HL-60 (cell line): ENCODE measurements at regions not wholly inside any gene's neighbourhood (a gene's known extent, or its start where the extent isn't known, plus 50 kb on each side); places are given as distances from the start of the nearest gene placed in this dataset.

Experiments
- DNase-seq, 2 experiments: peaks; one replicate each; pipeline ENCODE4 v3.0.0-alpha.2; 2010 to 2020; ENCODE audit warnings: low read depth in 1 of 2, low spot score in 1 of 2
- H3K27ac ChIP-seq: fragments of 250-450 bp; sonication (Bioruptor Pico); replicated peaks from 2 replicates; pipeline ENCODE4 v1.5.1; 2020; ENCODE audit warnings: mild to moderate bottlenecking, moderate library complexity
- H3K27me3 ChIP-seq: fragments of 250-450 bp; sonication (Bioruptor Pico); 2 replicates; pipeline ENCODE4 v1.5.1; 2021; ENCODE audit warnings: mild to moderate bottlenecking, moderate library complexity; ENCODE audit not compliant: insufficient read depth, poor library complexity, severe bottlenecking
- H3K4me3 ChIP-seq: replicated peaks from 2 replicates; pipeline ENCODE4 v1.5.1; 2011; ENCODE audit warnings: mild to moderate bottlenecking, control low read depth, low read length; ENCODE audit not compliant: insufficient read depth
- CTCF ChIP-seq: IDR thresholded peaks from one replicate; pipeline ENCODE4 v1.5.1; 2011; ENCODE audit warnings: low read length, control low read depth, inconsistent platforms; ENCODE audit not compliant: insufficient read depth
- GABPA ChIP-seq: IDR thresholded peaks from 2 replicates; pipeline ENCODE4 v1.6.1; 2012; ENCODE audit warnings: low read depth
- POLR2AphosphoS5 ChIP-seq: IDR thresholded peaks from 2 replicates; pipeline ENCODE4 v1.6.1; 2012; ENCODE audit warnings: low read depth
- REST ChIP-seq: IDR thresholded peaks from 2 replicates; pipeline ENCODE4 v1.6.1; 2012; ENCODE audit warnings: low read depth; ENCODE audit not compliant: insufficient replicate concordance
- SPI1 ChIP-seq: IDR thresholded peaks from 2 replicates; pipeline ENCODE4 v1.6.1; 2012; ENCODE audit warnings: low read depth, mild to moderate bottlenecking, borderline replicate concordance

- H3K4me3 ChIP-seq = no peak overlapping the region
- no peak for DNase-seq
- no peaks in the 10 kb centered on the region for H3K27me3 ChIP-seq
- TF ChIP-seq SPI1 = no peak
- TF ChIP-seq POLR2AphosphoS5 = no peak
- TF ChIP-seq CTCF = no peak
- no peak for TF ChIP-seq GABPA
- no peak for TF ChIP-seq REST
- no peak overlapping the region for H3K27ac ChIP-seq
These were observed 340.6 kb downstream of the EPHA4 start for GRCh38 chr2:221231511-221231910.

GRCh38 chr2:221235941-221236340 is 336.2 kb downstream of the EPHA4 start:
- no peak for TF ChIP-seq CTCF
- TF ChIP-seq SPI1 = no peak
- no peak for TF ChIP-seq GABPA
- TF ChIP-seq POLR2AphosphoS5 = no peak
- TF ChIP-seq REST = no peak
- DNase-seq = no peak
- Histone ChIP-seq H3K4me3 (no peak overlapping the region), H3K27me3 (no peaks in the 10 kb centered on the region), H3K27ac (no peak overlapping the region)

GRCh38 chr2:221241072-221241471 is 331.0 kb downstream of the EPHA4 start:
- TF ChIP-seq POLR2AphosphoS5 (no peak), REST (no peak), CTCF (no peak), GABPA (no peak), SPI1 (no peak)

More at GRCh38 chr2:221241072-221241471, 331.0 kb downstream of the EPHA4 start:
- no peaks in the 10 kb centered on the region for H3K27me3 ChIP-seq
- H3K27ac ChIP-seq = no peak overlapping the region
- no peak for DNase-seq
- H3K4me3 ChIP-seq = no peak overlapping the region
